ENCODE measurements at regions not wholly inside any gene's neighbourhood (a gene's known extent, or its start where the extent isn't known, plus 50 kb on each side); places are given as distances from the start of the nearest gene placed in this dataset.
"Not testable (repeated sequence)": the region's sequence is repeated elsewhere in the genome, so short reads cannot be mapped to it uniquely, and the experiment has no call there.

GRCh38 chr5:36407396-36407795, 105.7 kb upstream of the RANBP3L start:
- DNase-seq, result no peak
- H3K27ac Mint-ChIP-seq, result no peak overlapping the region
- no peak overlapping the region for H3K4me3 Mint-ChIP-seq
- ChIA-PET CTCF (no interaction called here), POLR2A (no interaction called here)
- no peaks in the 10 kb centered on the region for H3K36me3 Mint-ChIP-seq (ENCODE audit: low read depth)
- no peak for ATAC-seq (ENCODE audit: low read depth)
- peaks cover 4% of the 10 kb centered on the region for H3K27me3 Mint-ChIP-seq
- no peak for TF ChIP-seq CTCF (IDR thresholded peaks at IDR 0.05)
- intact Hi-C loops (cut with micrococcal nuclease), result no loop called here
- peaks cover 2% of the 10 kb centered on the region for H3K9me3 Mint-ChIP-seq
- H3K4me1 Mint-ChIP-seq, result peaks cover 22% of the 10 kb centered on the region

- H3K9me3 Mint-ChIP-seq; CTCF ChIA-PET; POLR2A ChIA-PET; H3K27ac Mint-ChIP-seq; H3K4me1 Mint-ChIP-seq; H3K27me3 Mint-ChIP-seq; DNase-seq; H3K4me3 Mint-ChIP-seq; ATAC-seq (ENCODE audit: low read depth); intact Hi-C loops (cut with micrococcal nuclease); H3K36me3 Mint-ChIP-seq (ENCODE audit: low read depth): not testable (repeated sequence)
Observed at GRCh38 chr5:36409711-36410110, 108.0 kb upstream of the RANBP3L start.

- not testable (repeated sequence) for H3K27me3 Mint-ChIP-seq
Observed at GRCh38 chr5:36410672-36411071, 109.0 kb upstream of the RANBP3L start.

GRCh38 chr5:36414869-36415282, 113.2 kb upstream of the RANBP3L start:
- Mint-ChIP-seq H3K4me3 (no peak overlapping the region), H3K4me1 (peaks cover 3% of the 10 kb centered on the region), H3K27ac (no peak overlapping the region), H3K27me3 (peaks cover 4% of the 10 kb centered on the region), H3K9me3 (peaks cover 2% of the 10 kb centered on the region), H3K36me3 (ENCODE audit: low read depth) (no peaks in the 10 kb centered on the region)
- no peak for DNase-seq
- intact Hi-C loops (cut with micrococcal nuclease), result loop anchor here (1.0 kb wide), 2 partner anchors 92 to 278 kb away; no protein-coding TSS in a partner anchor
- ChIA-PET POLR2A (interaction anchor here (0.6 kb wide), 1 partner anchor 118 kb away, joined by 8 read pairs; no protein-coding TSS in a partner anchor), CTCF (interaction anchor here (0.8 to 2.3 kb wide), 4 partner anchors 48 to 284 kb away, joined by 3 to 6 read pairs (median 3); no protein-coding TSS in a partner anchor)
- no peak for ATAC-seq (ENCODE audit: low read depth)
- TF ChIP-seq CTCF (IDR thresholded peaks at IDR 0.05), result no peak

More at GRCh38 chr5:36410672-36411071, 109.0 kb upstream of the RANBP3L start:
- H3K9me3 Mint-ChIP-seq; H3K36me3 Mint-ChIP-seq (ENCODE audit: low read depth); H3K27ac Mint-ChIP-seq; intact Hi-C loops (cut with micrococcal nuclease); DNase-seq; H3K4me3 Mint-ChIP-seq; ATAC-seq (ENCODE audit: low read depth); POLR2A ChIA-PET; CTCF ChIA-PET; H3K4me1 Mint-ChIP-seq: not testable (repeated sequence)

GRCh38 chr5:36416605-36417004, 114.9 kb upstream of the RANBP3L start:
- no peak overlapping the region for H3K4me3 Mint-ChIP-seq
- DNase-seq (no peak), ATAC-seq (ENCODE audit: low read depth) (no peak)
- no peak overlapping the region for H3K27ac Mint-ChIP-seq
- POLR2A ChIA-PET, result no interaction called here
- H3K27me3 Mint-ChIP-seq, result no peaks in the 10 kb centered on the region
- no peak for TF ChIP-seq CTCF (IDR thresholded peaks at IDR 0.05)
- intact Hi-C loops (cut with micrococcal nuclease), result no loop called here
- no peaks in the 10 kb centered on the region for H3K9me3 Mint-ChIP-seq
- H3K36me3 Mint-ChIP-seq (ENCODE audit: low read depth), result no peaks in the 10 kb centered on the region
- CTCF ChIA-PET, result interaction anchor here (2.3 kb wide), 1 partner anchor 276 kb away, joined by 6 read pairs; no protein-coding TSS in a partner anchor
- peaks cover 3% of the 10 kb centered on the region for H3K4me1 Mint-ChIP-seq

GRCh38 chr5:36417221-36417620, 115.5 kb upstream of the RANBP3L start:
- no peak overlapping the region for H3K27ac Mint-ChIP-seq

More at GRCh38 chr5:36417221-36417620, 115.5 kb upstream of the RANBP3L start:
- ATAC-seq (ENCODE audit: low read depth) (no peak), DNase-seq (no peak)
- Mint-ChIP-seq H3K27me3 (no peaks in the 10 kb centered on the region), H3K9me3 (no peaks in the 10 kb centered on the region), H3K4me3 (no peak overlapping the region), H3K36me3 (ENCODE audit: low read depth) (no peaks in the 10 kb centered on the region), H3K4me1 (peaks cover 3% of the 10 kb centered on the region)
- no peak for TF ChIP-seq CTCF (IDR thresholded peaks at IDR 0.05)
- CTCF ChIA-PET, result interaction anchor here (2.3 kb wide), 1 partner anchor 275 kb away, joined by 6 read pairs; no protein-coding TSS in a partner anchor
- POLR2A ChIA-PET, result no interaction called here
- intact Hi-C loops (cut with micrococcal nuclease), result no loop called here
